OCI-LY3 (cell line): ENCODE measurements at regions not wholly inside any gene's neighbourhood (a gene's known extent, or its start where the extent isn't known, plus 50 kb on each side); places are given as distances from the start of the nearest gene placed in this dataset.

ENCODE experiments used
- H2AFZ ChIP-seq: fragments of 200-600, 300-600 bp; shearing (Covaris generic); 2 replicates; pipeline ENCODE4 v1.6.0; 2014; ENCODE audit warnings: antibody characterized with exemption, low read depth, low read length
- H3K27ac ChIP-seq: fragments of 200-600, 300-600 bp; sonication (generic); 2 replicates; pipeline ENCODE4 v1.5.1; 2014; ENCODE audit warnings: mild to moderate bottlenecking, low read length, moderate library complexity, mixed read lengths
- H3K27me3 ChIP-seq: fragments of 200-600, 300-600 bp; sonication (generic); 2 replicates; pipeline ENCODE4 v1.6.1; 2014; ENCODE audit warnings: low read depth, low read length, mixed read lengths
- H3K36me3 ChIP-seq: fragments of 200-600, 300-600 bp; sonication (generic); replicated peaks from 2 replicates; pipeline ENCODE3; 2014; ENCODE audit warnings: low read depth, low read length, mixed read lengths
- H3K4me1 ChIP-seq: fragments of 300-600, 200-600 bp; sonication (generic); 2 replicates; pipeline ENCODE4 v1.6.1; 2014; ENCODE audit warnings: low read length, mixed read lengths
- H3K4me2 ChIP-seq: fragments of 200-600, 300-600 bp; sonication (generic); 2 replicates; pipeline ENCODE4 v1.6.1; 2014; ENCODE audit warnings: low read length, mixed read lengths
- H3K4me3 ChIP-seq: fragments of 300-600, 200-600 bp; sonication (generic); 2 replicates; pipeline ENCODE4 v1.5.1; 2014; ENCODE audit warnings: antibody characterized with exemption, mild to moderate bottlenecking, low read length, moderate library complexity
- H3K79me2 ChIP-seq: fragments of 300-600, 200-600 bp; shearing (Covaris generic); 2 replicates; pipeline ENCODE4 v1.6.1; 2014; ENCODE audit warnings: mild to moderate bottlenecking, low read length, mixed read lengths
- H3K9ac ChIP-seq: fragments of 300-600, 200-600 bp; shearing (Covaris generic); 2 replicates; pipeline ENCODE4 v1.6.0; 2014; ENCODE audit warnings: mild to moderate bottlenecking, low read length, moderate library complexity
- H3K9me3 ChIP-seq: fragments of 200-600, 300-600 bp; shearing (Covaris generic); 2 replicates; pipeline ENCODE4 v1.6.1; 2014; ENCODE audit warnings: low read length, mixed read lengths; ENCODE audit not compliant: insufficient read depth
- H4K20me1 ChIP-seq: fragments of 200-600, 300-600 bp; sonication (generic); 2 replicates; pipeline ENCODE4 v1.6.1; 2016; ENCODE audit warnings: low read length, mixed read lengths; ENCODE audit not compliant: insufficient read depth
- EZH2phosphoT487 ChIP-seq: fragments of 200-600 bp; shearing (Covaris generic); IDR thresholded peaks from 2 replicates; pipeline ENCODE4 v1.6.1; 2018; ENCODE audit warnings: antibody characterized with exemption, mixed run types, low read depth
- TF ChIP-seq, protein P1 (sequence below): fragments of 200-600, 300-600 bp; sonication (generic); IDR thresholded peaks from 2 replicates; pipeline ENCODE4 v1.5.1; 2014; ENCODE audit warnings: antibody characterized with exemption, low read length, low read depth

DNA sequence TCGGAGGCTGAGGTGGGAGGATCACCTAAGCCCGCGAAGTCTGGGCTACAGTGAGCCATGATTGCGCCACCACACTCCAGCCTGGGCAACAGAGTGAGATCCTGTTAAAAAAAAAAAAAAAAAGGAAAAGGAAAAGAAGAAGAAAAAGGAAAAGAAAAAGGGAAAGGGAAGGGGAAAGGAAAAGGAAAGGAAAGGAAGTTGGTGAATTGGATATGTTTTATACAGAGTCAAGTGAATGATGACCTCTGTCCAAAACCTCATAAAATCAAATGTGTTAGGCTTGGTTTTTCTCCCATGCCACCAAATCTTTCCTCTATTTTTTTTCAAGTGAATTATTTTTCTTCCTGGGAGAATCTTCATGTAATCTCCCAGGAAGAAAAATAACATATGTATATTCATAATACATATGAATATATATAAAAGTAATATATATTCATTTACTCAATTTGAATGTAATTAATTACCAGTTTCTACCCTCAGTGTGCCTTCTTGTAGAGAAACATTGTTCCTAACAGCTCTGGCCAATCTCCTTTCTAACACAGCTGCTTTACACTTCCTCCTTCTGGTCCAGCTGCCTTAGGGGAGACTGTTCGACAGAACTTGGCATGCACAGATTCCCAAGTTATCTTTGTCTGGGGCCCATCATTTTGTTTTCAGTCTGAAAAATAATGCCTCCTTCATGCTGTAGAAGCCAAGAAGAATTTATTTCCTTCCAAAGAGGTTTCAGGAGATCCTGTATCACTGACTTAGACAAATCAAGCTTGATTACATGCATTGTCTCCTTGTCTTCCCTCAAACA, 111.9 kb downstream of the CCDC34 start:
- no peaks in the 10 kb centered on the region for H3K4me1 ChIP-seq
- no peak overlapping the region for H3K27ac ChIP-seq
- H3K27me3 ChIP-seq: no peaks in the 10 kb centered on the region
- no peaks in the 10 kb centered on the region for H3K36me3 ChIP-seq
- H3K4me2 ChIP-seq: no peak overlapping the region
- no peaks in the 10 kb centered on the region for H4K20me1 ChIP-seq
- no peak overlapping the region for H2AFZ ChIP-seq
- no peak overlapping the region for H3K9ac ChIP-seq
- H3K79me2 ChIP-seq: no peaks in the 10 kb centered on the region
- H3K9me3 ChIP-seq: peaks cover 3% of the 10 kb centered on the region; the same call in 1 of the 2 replicates
- no peak for TF ChIP-seq EZH2phosphoT487
- TF ChIP-seq, protein P1, sequence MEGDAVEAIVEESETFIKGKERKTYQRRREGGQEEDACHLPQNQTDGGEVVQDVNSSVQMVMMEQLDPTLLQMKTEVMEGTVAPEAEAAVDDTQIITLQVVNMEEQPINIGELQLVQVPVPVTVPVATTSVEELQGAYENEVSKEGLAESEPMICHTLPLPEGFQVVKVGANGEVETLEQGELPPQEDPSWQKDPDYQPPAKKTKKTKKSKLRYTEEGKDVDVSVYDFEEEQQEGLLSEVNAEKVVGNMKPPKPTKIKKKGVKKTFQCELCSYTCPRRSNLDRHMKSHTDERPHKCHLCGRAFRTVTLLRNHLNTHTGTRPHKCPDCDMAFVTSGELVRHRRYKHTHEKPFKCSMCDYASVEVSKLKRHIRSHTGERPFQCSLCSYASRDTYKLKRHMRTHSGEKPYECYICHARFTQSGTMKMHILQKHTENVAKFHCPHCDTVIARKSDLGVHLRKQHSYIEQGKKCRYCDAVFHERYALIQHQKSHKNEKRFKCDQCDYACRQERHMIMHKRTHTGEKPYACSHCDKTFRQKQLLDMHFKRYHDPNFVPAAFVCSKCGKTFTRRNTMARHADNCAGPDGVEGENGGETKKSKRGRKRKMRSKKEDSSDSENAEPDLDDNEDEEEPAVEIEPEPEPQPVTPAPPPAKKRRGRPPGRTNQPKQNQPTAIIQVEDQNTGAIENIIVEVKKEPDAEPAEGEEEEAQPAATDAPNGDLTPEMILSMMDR: no peak
- H3K4me3 ChIP-seq: no peak overlapping the region

DNA sequence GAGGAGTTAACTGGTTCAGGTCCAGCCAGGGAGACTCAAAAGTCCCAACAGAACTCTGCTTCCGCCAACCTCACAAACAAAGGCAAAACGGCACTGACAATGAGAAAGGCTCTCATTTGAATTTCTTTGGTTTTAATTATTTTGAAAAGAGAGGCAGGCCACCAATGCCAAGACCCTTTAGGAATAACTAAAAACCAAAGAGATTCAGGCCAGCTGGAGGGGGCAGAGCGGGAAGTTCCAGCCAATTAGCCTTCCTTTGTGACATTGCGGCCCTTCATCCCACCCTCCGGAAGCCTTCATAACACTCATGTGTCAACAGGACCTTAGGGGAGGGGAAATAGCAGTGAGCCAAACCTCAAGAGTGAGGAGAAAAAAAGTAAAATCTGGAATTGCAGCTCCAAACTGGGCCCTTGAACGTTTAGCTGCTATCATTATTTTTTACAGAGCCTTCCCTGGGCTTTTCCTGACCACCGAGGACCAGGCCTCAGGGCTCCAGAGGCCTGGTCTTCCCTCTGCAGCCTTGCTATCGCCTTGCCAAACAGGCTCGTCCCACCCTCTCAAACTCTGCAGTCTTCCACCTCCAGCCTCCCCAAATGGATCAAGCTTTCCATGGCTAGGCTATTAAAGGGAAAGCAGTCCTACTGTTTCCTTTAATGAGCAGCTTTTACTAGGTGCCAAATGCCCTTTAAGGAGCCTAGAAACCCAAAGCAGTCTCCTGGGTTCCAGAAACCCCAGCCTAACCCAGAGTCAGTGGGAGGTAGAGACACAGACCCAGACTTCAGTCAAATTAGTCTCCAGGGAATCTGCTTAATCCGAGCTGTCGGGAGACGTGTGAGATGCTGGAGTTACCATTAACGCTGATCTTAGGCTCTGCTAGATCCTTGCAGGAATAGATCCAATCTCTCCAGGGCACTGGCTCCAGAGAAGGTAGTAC, 114.2 kb downstream of the CCDC34 start:
- Histone ChIP-seq H3K9me3 (peaks cover 3% of the 10 kb centered on the region; the same call in 1 of the 2 replicates), H3K4me1 (no peaks in the 10 kb centered on the region), H2AFZ (no peak overlapping the region), H3K9ac (no peak overlapping the region), H3K4me2 (no peak overlapping the region), H3K36me3 (no peaks in the 10 kb centered on the region), H3K27me3 (no peaks in the 10 kb centered on the region), H3K27ac (no peak overlapping the region), H4K20me1 (no peaks in the 10 kb centered on the region), H3K4me3 (no peak overlapping the region), H3K79me2 (no peaks in the 10 kb centered on the region)
- TF ChIP-seq, protein P1: no peak

DNA sequence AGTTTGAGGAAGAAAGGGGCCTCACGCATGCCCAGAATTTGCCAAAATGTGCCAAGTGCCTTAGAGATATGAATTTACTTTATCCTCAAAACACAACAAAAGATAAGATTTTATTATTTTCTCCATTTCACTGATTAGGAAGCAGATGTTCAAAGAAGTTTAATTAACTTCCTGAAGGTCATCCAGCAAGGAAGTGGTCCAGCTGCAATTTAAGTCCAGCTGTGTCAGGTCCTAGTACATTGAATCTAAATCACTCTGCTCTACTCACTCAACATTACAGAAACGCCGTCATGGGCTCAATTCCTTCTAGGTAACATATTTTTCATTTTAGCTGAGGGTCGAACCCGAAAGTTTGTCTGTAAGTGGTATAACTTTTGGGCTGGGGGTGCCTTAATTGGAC, 115.4 kb downstream of the CCDC34 start:
- no peak overlapping the region for H3K4me2 ChIP-seq
- H3K4me1 ChIP-seq: no peaks in the 10 kb centered on the region
- H2AFZ ChIP-seq: no peak overlapping the region
- H3K9me3 ChIP-seq: peaks cover 2% of the 10 kb centered on the region; the same call in 1 of the 2 replicates
- no peaks in the 10 kb centered on the region for H3K27me3 ChIP-seq
- H3K79me2 ChIP-seq: no peaks in the 10 kb centered on the region
- no peak overlapping the region for H3K9ac ChIP-seq
- no peak overlapping the region for H3K4me3 ChIP-seq
- H4K20me1 ChIP-seq: no peaks in the 10 kb centered on the region
- TF ChIP-seq EZH2phosphoT487: no peak
- TF ChIP-seq, protein P1: no peak
- no peak overlapping the region for H3K27ac ChIP-seq
- H3K36me3 ChIP-seq: no peaks in the 10 kb centered on the region

DNA sequence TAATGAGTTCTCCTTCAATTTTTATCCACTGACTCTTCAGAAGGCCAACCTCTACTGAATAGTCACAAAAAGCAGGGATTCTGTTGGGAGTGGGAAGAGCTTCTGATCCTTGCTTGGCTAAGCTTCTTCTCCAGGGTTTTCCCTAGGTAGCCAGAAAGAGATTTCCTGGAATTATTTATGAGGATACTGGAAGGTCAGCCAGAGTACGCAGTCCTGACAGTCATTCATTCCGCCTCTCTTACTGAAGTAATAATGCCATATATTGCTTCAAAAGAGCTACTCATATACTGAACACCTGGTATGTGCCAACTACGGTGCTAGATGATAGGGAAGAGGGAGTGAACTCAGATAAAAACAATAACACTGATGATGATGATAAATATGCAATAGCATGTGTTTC, 116.1 kb downstream of the CCDC34 start:
- Histone ChIP-seq H3K27ac (no peak overlapping the region), H3K36me3 (no peaks in the 10 kb centered on the region), H3K79me2 (no peaks in the 10 kb centered on the region), H3K4me3 (no peak overlapping the region), H2AFZ (no peak overlapping the region), H3K9me3 (no peaks in the 10 kb centered on the region), H4K20me1 (no peaks in the 10 kb centered on the region), H3K27me3 (no peaks in the 10 kb centered on the region), H3K9ac (no peak overlapping the region), H3K4me2 (no peak overlapping the region), H3K4me1 (no peaks in the 10 kb centered on the region)
- TF ChIP-seq EZH2phosphoT487: no peak
- TF ChIP-seq, protein P1: no peak
